K562 (cell line): ENCODE measurements at regions not wholly inside any gene's neighbourhood (a gene's known extent, or its start where the extent isn't known, plus 50 kb on each side); places are given as distances from the start of the nearest gene placed in this dataset.

Experiments used
- ATAC-seq: fragments of 200-7000 bp; cut with Tn5 transposase; 3 replicates; pipeline ENCODE4 v1.9.1; 2020; ENCODE audit warnings: moderate library complexity
- BruUV-seq: library from RNA; stranded (reverse); fragments of 400-500 nt; replicated peaks from 2 replicates; lab custom pipeline; 2021; lab: Mats Ljungman, UMichigan
- CTCF ChIA-PET: fragments of 300-600 bp; formaldehyde crosslinking; extraction: SDS; loops from one replicate; lab custom pipeline; 2021; ENCODE audit warnings: low intra/inter-chr PET ratio; lab: Yijun Ruan, JAX
- POLR2A ChIA-PET: fragments of 300-600, 350-650 bp; sonication (Branson Sonifier 250); formaldehyde crosslinking; extraction: SDS; loops from one replicate; lab custom pipeline; 2021; ENCODE audit warnings: antibody characterized with exemption, inconsistent platforms; lab: Yijun Ruan, JAX
- DNase-seq, 4 experiments: peaks; one replicate each; pipeline versions ENCODE4 v3.0.0 to v3.0.0-alpha.2; 2011 to 2018; ENCODE audit warnings: low spot score in 3 of 4, mixed read lengths in 3 of 4; ENCODE audit errors: extremely low read depth in 1 of 4
- FAIRE-seq: peaks from 2 replicates; lab custom pipeline; 2011; peaks lifted over from hg19 to GRCh38; lab: Jason Lieb, UNC
- H2AFZ ChIP-seq: 2 replicates; pipeline ENCODE4 v1.6.0; 2011; ENCODE audit warnings: low read depth, low read length, control low read depth, inconsistent platforms
- H3K27ac ChIP-seq: fragments of 200-600 bp; 3 replicates; pipeline ENCODE4 v1.8.0; 2011; ENCODE audit warnings: low read depth, mild to moderate bottlenecking, control low read depth, inconsistent platforms, low read length, moderate library complexity, mixed read lengths; ENCODE audit errors: extremely low read depth
- H3K27me3 ChIP-seq, 2 experiments: fragments of 300-600 bp in 1 of 2; 2 replicates in 1 of 2; 3 replicates in 1 of 2; pipeline versions ENCODE4 v1.6.0 to v1.8.0; 2011; ENCODE audit warnings: inconsistent platforms in 2 of 2, low read length in 2 of 2, mild to moderate bottlenecking in 1 of 2, mixed read lengths in 1 of 2, moderate library complexity in 1 of 2; ENCODE audit not compliant: control insufficient read depth in 2 of 2, insufficient read depth in 2 of 2
- H3K36me3 ChIP-seq: fragments of 300-600 bp; 3 replicates; pipeline ENCODE4 v1.8.0; 2011; ENCODE audit warnings: mild to moderate bottlenecking, low read length, inconsistent platforms; ENCODE audit not compliant: control insufficient read depth, insufficient read depth
- H3K4me1 ChIP-seq, 2 experiments: fragments of 200-600 bp in 1 of 2; replicated peaks in 1 of 2; 2 replicates in 1 of 2; 3 replicates in 1 of 2; pipeline versions ENCODE4 v1.5.1 to v1.8.0; 2011; ENCODE audit warnings: inconsistent platforms in 2 of 2, low read length in 2 of 2, mild to moderate bottlenecking in 1 of 2, mixed read lengths in 1 of 2, moderate library complexity in 1 of 2; ENCODE audit not compliant: control insufficient read depth in 2 of 2, insufficient read depth in 2 of 2
- H3K4me2 ChIP-seq: 2 replicates; pipeline ENCODE4 v1.6.1; 2011; ENCODE audit warnings: low read length, control low read depth, inconsistent platforms, mixed read lengths; ENCODE audit not compliant: insufficient read depth
- H3K4me3 ChIP-seq: fragments of 200-600 bp; sonication (generic), shearing (Covaris generic); 2 replicates; pipeline ENCODE4 v1.5.1; 2016; ENCODE audit warnings: control low read depth, inconsistent platforms
- H3K79me2 ChIP-seq: fragments of 200-600 bp; 3 replicates; pipeline ENCODE4 v1.8.0; 2011; ENCODE audit warnings: low read length, inconsistent platforms; ENCODE audit not compliant: control insufficient read depth, insufficient read depth
- H3K9ac ChIP-seq, 2 experiments: 2 replicates each; pipeline versions ENCODE4 v1.6.0 to v1.6.1; 2011; ENCODE audit warnings: low read depth in 2 of 2, low read length in 2 of 2, control low read depth in 1 of 2, inconsistent platforms in 1 of 2, mild to moderate bottlenecking in 1 of 2, mixed read lengths in 1 of 2; ENCODE audit not compliant: insufficient read depth in 1 of 2
- H3K9me1 ChIP-seq: one replicate; pipeline ENCODE4 v1.6.0; 2011; ENCODE audit warnings: inconsistent platforms, mild to moderate bottlenecking, low read length, moderate library complexity; ENCODE audit not compliant: control insufficient read depth, insufficient read depth
- H3K9me3 ChIP-seq: replicated peaks from 2 replicates; pipeline ENCODE4 v1.5.1; 2011; ENCODE audit warnings: low read depth, low read length, inconsistent platforms; ENCODE audit not compliant: control insufficient read depth, insufficient read depth
- H4K20me1 ChIP-seq: replicated peaks from 2 replicates; pipeline ENCODE4 v1.6.1; 2011; ENCODE audit warnings: low read length, inconsistent platforms, mixed read lengths; ENCODE audit not compliant: control insufficient read depth, insufficient read depth
- BHLHE40 ChIP-seq: IDR thresholded peaks from 2 replicates; pipeline ENCODE4 v1.6.1; 2011; ENCODE audit warnings: low read length, improper control_type of control experiment
- CBX1 ChIP-seq: sonication (generic); IDR thresholded peaks from 2 replicates; pipeline ENCODE4 v1.6.1; 2016; ENCODE audit warnings: antibody characterized with exemption, low read depth, mild to moderate bottlenecking
- CCNT2 ChIP-seq: IDR thresholded peaks from 2 replicates; pipeline ENCODE4 v1.6.1; 2011; ENCODE audit warnings: borderline replicate concordance, low read depth, mild to moderate bottlenecking, moderate library complexity, mixed read lengths, low read length; ENCODE audit not compliant: insufficient read length; ENCODE audit errors: extremely low read depth
- CEBPG ChIP-seq, 3 experiments: fragments of 200-800 bp in 1 of 3; sonication (Bioruptor generic) in 1 of 3; sonication (generic) in 1 of 3; formaldehyde crosslinking in 1 of 3; IDR thresholded peaks in 2 of 3; conservative IDR thresholded peaks in 1 of 3; 2 replicates each; pipeline versions ENCODE4 v1.6.1 to v1.8.0; 2016 to 2022; ENCODE audit warnings: missing compliant biosample characterization in 2 of 3, missing genetic modification characterization in 2 of 3, mild to moderate bottlenecking in 1 of 3, missing genetic modification reagents in 1 of 3
- FOSL1 ChIP-seq: fragments of 200-800 bp; sonication (Bioruptor generic); conservative IDR thresholded peaks from 2 replicates; pipeline ENCODE4 v1.6.1; 2016; ENCODE audit warnings: missing genetic modification characterization, missing compliant biosample characterization
- KHSRP ChIP-seq: fragments of 450-650 bp; IDR thresholded peaks from 2 replicates; pipeline ENCODE4 v1.6.1; 2017
- KLF13 ChIP-seq: fragments of 450-650 bp; IDR thresholded peaks from 2 replicates; pipeline ENCODE4 v1.6.1; 2016; ENCODE audit warnings: missing genetic modification characterization, low read depth, mild to moderate bottlenecking, missing compliant biosample characterization, moderate library complexity, borderline replicate concordance
- PPARD ChIP-seq: fragments of 250-450 bp; sonication (Bioruptor Pico); IDR thresholded peaks from 2 replicates; pipeline ENCODE4 v1.8.0; 2022; ENCODE audit warnings: inconsistent platforms, mild to moderate bottlenecking, moderate library complexity
- PURB ChIP-seq: sonication (generic); formaldehyde crosslinking; IDR thresholded peaks from 2 replicates; pipeline ENCODE4 v1.9.0; 2021; ENCODE audit warnings: low read depth, mild to moderate bottlenecking, missing genetic modification reagents
- SMAD3 ChIP-seq: fragments of 450-650 bp; formaldehyde crosslinking; conservative IDR thresholded peaks from 2 replicates; pipeline ENCODE4 v1.4.0; 2020; ENCODE audit warnings: mild to moderate bottlenecking
- SMC3 ChIP-seq: conservative IDR thresholded peaks from 2 replicates; pipeline ENCODE4 v1.6.1; 2011; ENCODE audit warnings: low read depth, low read length, improper control_type of control experiment; ENCODE audit not compliant: insufficient read depth
- SNRNP70 ChIP-seq: fragments of 200-400 bp; formaldehyde crosslinking; optimal IDR thresholded peaks from 2 replicates; pipeline ENCODE3; 2017; ENCODE audit warnings: low read depth, low read length
- ZBTB8A ChIP-seq: fragments of 450-650 bp; IDR thresholded peaks from 2 replicates; pipeline ENCODE4 v1.6.1; 2018; ENCODE audit warnings: mild to moderate bottlenecking, moderate library complexity; ENCODE audit not compliant: partially characterized antibody
- ZNF134 ChIP-seq: fragments of 250-450 bp; sonication (Bioruptor Pico); conservative IDR thresholded peaks from 2 replicates; pipeline ENCODE4 v1.4.0; 2020
- ZNF232 ChIP-seq: sonication (generic); formaldehyde crosslinking; IDR thresholded peaks from 2 replicates; pipeline ENCODE4 v1.8.0; 2022; ENCODE audit warnings: mild to moderate bottlenecking, missing genetic modification reagents
- ZSCAN29 ChIP-seq: fragments of 450-650 bp; IDR thresholded peaks from 2 replicates; pipeline ENCODE4 v1.6.1; 2017
- WGBS: fragments of 100-300 bp; shearing (Covaris generic); methylation state at CpG from one replicate; pipeline ENCODE4 v1.1.6; 2016; ENCODE audit warnings: low coverage, mixed read lengths; ENCODE audit not compliant: insufficient coverage; ENCODE audit errors: missing lambda C conversion rate; 5-methylcytosine and 5-hydroxymethylcytosine counted together
- in situ Hi-C: fragments of 300-500 bp; cut with MboI; formaldehyde crosslinking; loops from 4 replicates; pipeline ENCODE4 v1.15.0; 2018; ENCODE audit warnings: inconsistent platforms, mixed read lengths
- intact Hi-C: fragments of 100-400 bp; cut with micrococcal nuclease; formaldehyde crosslinking; loops from 2 replicates; pipeline ENCODE4 v1.14.2; 2022
- TF ChIP-seq, protein P1 (sequence below): fragments of 450-650 bp; formaldehyde crosslinking; IDR thresholded peaks from 2 replicates; pipeline ENCODE4 v1.4.0; 2022; ENCODE audit warnings: missing genetic modification characterization
- TF ChIP-seq, protein P2 (sequence below): IDR thresholded peaks from 3 replicates; pipeline ENCODE4 v1.6.1; 2011; ENCODE audit warnings: borderline replicate concordance, mild to moderate bottlenecking, moderate library complexity; ENCODE audit not compliant: insufficient read length; ENCODE audit errors: extremely low read depth
- TF ChIP-seq, protein P3 (sequence below): fragments of 450-650 bp; IDR thresholded peaks from 2 replicates; pipeline ENCODE4 v1.6.1; 2018; ENCODE audit warnings: mild to moderate bottlenecking, low read depth; ENCODE audit not compliant: partially characterized antibody

DNA sequence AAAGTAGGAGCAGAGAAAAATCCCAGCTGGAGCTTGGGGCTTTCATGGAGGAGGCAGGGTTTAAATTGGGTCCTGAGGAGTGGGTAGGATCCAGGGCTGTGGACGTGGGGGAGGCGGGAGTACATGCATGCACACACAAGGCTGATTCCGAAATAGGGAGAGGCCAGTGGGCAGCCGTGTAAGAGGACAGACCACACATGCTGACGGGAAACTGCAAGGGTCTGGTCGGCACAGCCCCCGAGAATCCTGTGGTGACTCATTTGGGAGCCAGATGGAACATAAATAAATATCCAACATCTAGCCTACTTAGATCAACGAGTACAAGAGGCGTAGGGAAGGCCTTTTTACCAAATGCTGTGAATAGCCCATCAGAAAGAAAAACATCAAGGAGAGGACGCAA lies 216.3 kb upstream of the ZNF507 start:
- Histone ChIP-seq H3K9me3 (no peaks in the 10 kb centered on the region), H3K9ac (no peak overlapping the region), H3K27me3 (no peaks in the 10 kb centered on the region), H3K4me2 (no peak overlapping the region), H3K27ac (no peak overlapping the region), H4K20me1 (no peaks in the 10 kb centered on the region), H3K79me2 (no peaks in the 10 kb centered on the region), H3K9me1 (no peaks in the 10 kb centered on the region), H2AFZ (no peak overlapping the region), H3K36me3 (no peaks in the 10 kb centered on the region), H3K4me1 (no peaks in the 10 kb centered on the region), H3K4me3 (no peak overlapping the region)
- ChIA-PET POLR2A (no interaction called here), CTCF (interaction anchor here (0.6 kb wide), 1 partner anchor 1461 kb away, joined by 3 read pairs; no protein-coding TSS in a partner anchor)
- DNase-seq (no peak), FAIRE-seq (no peak), ATAC-seq (no peak)
- intact Hi-C loops (no loop called here), in situ Hi-C loops (no loop called here)
- no TSS peak for BruUV-seq
- WGBS = under 1% methylated on average over 10 of the region's 10 CpGs
- no peak for TF ChIP-seq ZBTB8A
- no peak for TF ChIP-seq PURB (CRISPR knock-in tag)
- no peak for TF ChIP-seq CBX1
- TF ChIP-seq SMC3 = no peak
- TF ChIP-seq KHSRP = no peak
- TF ChIP-seq, protein P1, sequence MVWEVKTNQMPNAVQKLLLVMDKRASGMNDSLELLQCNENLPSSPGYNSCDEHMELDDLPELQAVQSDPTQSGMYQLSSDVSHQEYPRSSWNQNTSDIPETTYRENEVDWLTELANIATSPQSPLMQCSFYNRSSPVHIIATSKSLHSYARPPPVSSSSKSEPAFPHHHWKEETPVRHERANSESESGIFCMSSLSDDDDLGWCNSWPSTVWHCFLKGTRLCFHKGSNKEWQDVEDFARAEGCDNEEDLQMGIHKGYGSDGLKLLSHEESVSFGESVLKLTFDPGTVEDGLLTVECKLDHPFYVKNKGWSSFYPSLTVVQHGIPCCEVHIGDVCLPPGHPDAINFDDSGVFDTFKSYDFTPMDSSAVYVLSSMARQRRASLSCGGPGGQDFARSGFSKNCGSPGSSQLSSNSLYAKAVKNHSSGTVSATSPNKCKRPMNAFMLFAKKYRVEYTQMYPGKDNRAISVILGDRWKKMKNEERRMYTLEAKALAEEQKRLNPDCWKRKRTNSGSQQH (CRISPR knock-in tag) = no peak
- TF ChIP-seq ZSCAN29 = no peak
- TF ChIP-seq, protein P2, sequence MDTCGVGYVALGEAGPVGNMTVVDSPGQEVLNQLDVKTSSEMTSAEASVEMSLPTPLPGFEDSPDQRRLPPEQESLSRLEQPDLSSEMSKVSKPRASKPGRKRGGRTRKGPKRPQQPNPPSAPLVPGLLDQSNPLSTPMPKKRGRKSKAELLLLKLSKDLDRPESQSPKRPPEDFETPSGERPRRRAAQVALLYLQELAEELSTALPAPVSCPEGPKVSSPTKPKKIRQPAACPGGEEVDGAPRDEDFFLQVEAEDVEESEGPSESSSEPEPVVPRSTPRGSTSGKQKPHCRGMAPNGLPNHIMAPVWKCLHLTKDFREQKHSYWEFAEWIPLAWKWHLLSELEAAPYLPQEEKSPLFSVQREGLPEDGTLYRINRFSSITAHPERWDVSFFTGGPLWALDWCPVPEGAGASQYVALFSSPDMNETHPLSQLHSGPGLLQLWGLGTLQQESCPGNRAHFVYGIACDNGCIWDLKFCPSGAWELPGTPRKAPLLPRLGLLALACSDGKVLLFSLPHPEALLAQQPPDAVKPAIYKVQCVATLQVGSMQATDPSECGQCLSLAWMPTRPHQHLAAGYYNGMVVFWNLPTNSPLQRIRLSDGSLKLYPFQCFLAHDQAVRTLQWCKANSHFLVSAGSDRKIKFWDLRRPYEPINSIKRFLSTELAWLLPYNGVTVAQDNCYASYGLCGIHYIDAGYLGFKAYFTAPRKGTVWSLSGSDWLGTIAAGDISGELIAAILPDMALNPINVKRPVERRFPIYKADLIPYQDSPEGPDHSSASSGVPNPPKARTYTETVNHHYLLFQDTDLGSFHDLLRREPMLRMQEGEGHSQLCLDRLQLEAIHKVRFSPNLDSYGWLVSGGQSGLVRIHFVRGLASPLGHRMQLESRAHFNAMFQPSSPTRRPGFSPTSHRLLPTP = no peak
- TF ChIP-seq, protein P3, sequence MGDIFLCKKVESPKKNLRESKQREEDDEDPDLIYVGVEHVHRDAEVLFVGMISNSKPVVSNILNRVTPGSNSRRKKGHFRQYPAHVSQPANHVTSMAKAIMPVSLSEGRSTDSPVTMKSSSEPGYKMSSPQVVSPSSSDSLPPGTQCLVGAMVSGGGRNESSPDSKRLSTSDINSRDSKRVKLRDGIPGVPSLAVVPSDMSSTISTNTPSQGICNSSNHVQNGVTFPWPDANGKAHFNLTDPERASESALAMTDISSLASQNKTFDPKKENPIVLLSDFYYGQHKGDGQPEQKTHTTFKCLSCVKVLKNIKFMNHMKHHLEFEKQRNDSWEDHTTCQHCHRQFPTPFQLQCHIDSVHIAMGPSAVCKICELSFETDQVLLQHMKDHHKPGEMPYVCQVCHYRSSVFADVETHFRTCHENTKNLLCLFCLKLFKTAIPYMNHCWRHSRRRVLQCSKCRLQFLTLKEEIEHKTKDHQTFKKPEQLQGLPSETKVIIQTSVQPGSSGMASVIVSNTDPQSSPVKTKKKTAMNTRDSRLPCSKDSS = no peak
- TF ChIP-seq PPARD = no peak
- no peak for TF ChIP-seq SNRNP70
- TF ChIP-seq BHLHE40 = no peak
- TF ChIP-seq SMAD3 (CRISPR knock-in tag) = no peak
- TF ChIP-seq ZNF232 (CRISPR knock-in tag) = no peak
- no peak for TF ChIP-seq FOSL1
- no peak for TF ChIP-seq ZNF134
- no peak for TF ChIP-seq CEBPG (CRISPR knock-in tag; IDR thresholded peaks at IDR 0.05)
- no peak for TF ChIP-seq CEBPG (tag; conservative IDR thresholded peaks at IDR 0.05 in 1 of 2, IDR thresholded peaks at IDR 0.05 in 1 of 2)
- no peak for TF ChIP-seq KLF13 (tag)
- TF ChIP-seq CCNT2 = no peak
